H9 (cell line): ENCODE measurements at regions not wholly inside any gene's neighbourhood (a gene's known extent, or its start where the extent isn't known, plus 50 kb on each side); places are given as distances from the start of the nearest gene placed in this dataset.

Source experiments
- DNase-seq: peaks from one replicate; pipeline ENCODE4 v3.0.0-alpha.2; 2017
- H2AFZ ChIP-seq: one replicate; pipeline ENCODE4 v1.6.1; 2013; ENCODE audit warnings: mild to moderate bottlenecking, low read length, control low read depth, moderate library complexity
- H2AK5ac ChIP-seq: 2 replicates; pipeline ENCODE4 v1.6.1; 2013; ENCODE audit warnings: low read length, control low read depth, mixed read lengths; ENCODE audit not compliant: insufficient read length
- H2BK120ac ChIP-seq: one replicate; pipeline ENCODE4 v1.6.1; 2013; ENCODE audit warnings: low read depth, mild to moderate bottlenecking, low read length, control low read depth, inconsistent platforms; ENCODE audit not compliant: poor library complexity, severe bottlenecking
- H2BK12ac ChIP-seq: 2 replicates; pipeline ENCODE4 v1.6.1; 2013; ENCODE audit warnings: low read length, control low read depth, mixed read lengths, low read depth; ENCODE audit not compliant: insufficient read length
- H2BK15ac ChIP-seq: 2 replicates; pipeline ENCODE4 v1.6.1; 2013; ENCODE audit warnings: low read depth, low read length, control low read depth
- H2BK20ac ChIP-seq: one replicate; pipeline ENCODE4 v1.6.1; 2013; ENCODE audit warnings: low read depth, mild to moderate bottlenecking, low read length, control low read depth, inconsistent platforms; ENCODE audit not compliant: poor library complexity, severe bottlenecking
- H2BK5ac ChIP-seq: 2 replicates; pipeline ENCODE4 v1.6.1; 2013; ENCODE audit warnings: low read length, control low read depth, mixed read lengths; ENCODE audit not compliant: insufficient read length
- H3K14ac ChIP-seq: 2 replicates; pipeline ENCODE4 v1.6.1; 2013; ENCODE audit warnings: low read length, control low read depth; ENCODE audit not compliant: insufficient read depth
- H3K18ac ChIP-seq: 2 replicates; pipeline ENCODE4 v1.6.1; 2013; ENCODE audit warnings: low read depth, mild to moderate bottlenecking, mixed read lengths, low read length, control low read depth; ENCODE audit not compliant: insufficient read length
- H3K23ac ChIP-seq: 2 replicates; pipeline ENCODE4 v1.6.1; 2013; ENCODE audit warnings: low read length, control low read depth, mixed read lengths, low read depth; ENCODE audit not compliant: insufficient read length
- H3K23me2 ChIP-seq: 2 replicates; pipeline ENCODE4 v1.6.1; 2013; ENCODE audit warnings: low read depth, mild to moderate bottlenecking, mixed read lengths, low read length, control low read depth; ENCODE audit not compliant: insufficient read length, poor library complexity, severe bottlenecking
- H3K27ac ChIP-seq: 2 replicates; pipeline ENCODE4 v1.5.1; 2013; ENCODE audit warnings: low read length, control low read depth, mixed read lengths, low read depth; ENCODE audit not compliant: insufficient read length
- H3K27me3 ChIP-seq: 2 replicates; pipeline ENCODE4 v1.6.1; 2013; ENCODE audit warnings: low read length, control low read depth, inconsistent platforms; ENCODE audit not compliant: insufficient read depth
- H3K4ac ChIP-seq: 2 replicates; pipeline ENCODE4 v1.6.1; 2013; ENCODE audit warnings: low read depth, mild to moderate bottlenecking, control low read depth, inconsistent platforms, low read length, moderate library complexity
- H3K4me1 ChIP-seq: 2 replicates; pipeline ENCODE4 v1.6.1; 2013; ENCODE audit warnings: low read length, control low read depth, inconsistent platforms; ENCODE audit not compliant: insufficient read depth
- H3K4me2 ChIP-seq: 2 replicates; pipeline ENCODE4 v1.6.1; 2013; ENCODE audit warnings: low read length, control low read depth, mixed read lengths; ENCODE audit not compliant: insufficient read length, insufficient read depth
- H3K56ac ChIP-seq: 2 replicates; pipeline ENCODE4 v1.6.1; 2013; ENCODE audit warnings: low read depth, mild to moderate bottlenecking, mixed read lengths, low read length, control low read depth; ENCODE audit not compliant: insufficient read length
- H3K79me1 ChIP-seq: 2 replicates; pipeline ENCODE4 v1.6.1; 2013; ENCODE audit warnings: low read depth, mild to moderate bottlenecking, moderate library complexity, low read length, control low read depth, inconsistent platforms; ENCODE audit not compliant: insufficient read depth, poor library complexity, severe bottlenecking
- H3K79me2 ChIP-seq: 2 replicates; pipeline ENCODE4 v1.6.1; 2013; ENCODE audit warnings: low read length, control low read depth, inconsistent platforms; ENCODE audit not compliant: insufficient read depth
- H3K9ac ChIP-seq: 2 replicates; pipeline ENCODE4 v1.6.1; 2013; ENCODE audit warnings: low read length, control low read depth, mixed read lengths; ENCODE audit not compliant: insufficient read length; ENCODE audit errors: extremely low read depth
- H3K9me3 ChIP-seq: one replicate; pipeline ENCODE4 v1.6.1; 2013; ENCODE audit warnings: low read depth, low read length, inconsistent platforms; ENCODE audit not compliant: control insufficient read depth
- H3T11ph ChIP-seq: one replicate; pipeline ENCODE4 v1.6.1; 2013; ENCODE audit warnings: mild to moderate bottlenecking, low read length, control low read depth, inconsistent platforms
- H4K20me1 ChIP-seq: one replicate; pipeline ENCODE4 v1.6.1; 2013; ENCODE audit not compliant: control insufficient read depth, insufficient read length, insufficient read depth
- H4K5ac ChIP-seq: 2 replicates; pipeline ENCODE4 v1.6.1; 2013; ENCODE audit warnings: low read depth, mild to moderate bottlenecking, mixed read lengths, low read length, control low read depth; ENCODE audit not compliant: insufficient read length
- H4K8ac ChIP-seq: replicated peaks from 2 replicates; pipeline ENCODE4 v1.6.1; 2013; ENCODE audit warnings: low read length, control low read depth, mixed read lengths, low read depth; ENCODE audit not compliant: insufficient read length
- H4K91ac ChIP-seq: 2 replicates; pipeline ENCODE4 v1.6.1; 2013; ENCODE audit warnings: low read depth, mild to moderate bottlenecking, moderate library complexity, mixed read lengths, low read length, control low read depth; ENCODE audit not compliant: insufficient read length
- H3K27ac Mint-ChIP-seq, 3 experiments: 2 replicates in 2 of 3; 3 replicates in 1 of 3; pipeline ENCODE4 v1.8.0; 2020 to 2021; ENCODE audit warnings: mixed read lengths in 3 of 3, mild to moderate bottlenecking in 1 of 3, moderate library complexity in 1 of 3
- H3K27me3 Mint-ChIP-seq: 2 replicates; pipeline ENCODE4 v1.8.0; 2021; ENCODE audit warnings: low read depth, mild to moderate bottlenecking, moderate library complexity, mixed read lengths
- H3K36me3 Mint-ChIP-seq, 3 experiments: 2 replicates in 2 of 3; 3 replicates in 1 of 3; pipeline ENCODE4 v1.8.0; 2020 to 2021; ENCODE audit warnings: low read depth in 3 of 3, mixed read lengths in 3 of 3; ENCODE audit not compliant: insufficient read depth in 1 of 3
- H3K4me1 Mint-ChIP-seq, 2 experiments: 2 replicates each; pipeline ENCODE4 v1.8.0; 2020; ENCODE audit warnings: mixed read lengths in 2 of 2
- H3K4me3 Mint-ChIP-seq, 2 experiments: 2 replicates in 1 of 2; 3 replicates in 1 of 2; pipeline ENCODE4 v1.8.0; 2020 to 2021; ENCODE audit warnings: mild to moderate bottlenecking in 2 of 2, mixed read lengths in 2 of 2, moderate library complexity in 1 of 2
- H3K9me3 Mint-ChIP-seq, 2 experiments: 2 replicates in 1 of 2; 3 replicates in 1 of 2; pipeline ENCODE4 v1.8.0; 2020; ENCODE audit warnings: mild to moderate bottlenecking in 2 of 2, mixed read lengths in 2 of 2, moderate library complexity in 1 of 2
- WGBS: extraction: QIAGEN DNeasy Blood & Tissue Kit; methylation state at CpG from one replicate; pipeline ENCODE4 v1.1.7; 2013; ENCODE audit warnings: missing lambda C conversion rate, low lambda C conversion rate, mixed read lengths; ENCODE audit not compliant: insufficient read length; ENCODE audit errors: extremely low coverage; 5-methylcytosine and 5-hydroxymethylcytosine counted together
- TF ChIP-seq, protein P1 (sequence below): fragments of 200-600 bp; sonication (generic); conservative IDR thresholded peaks from 3 replicates; pipeline ENCODE4 v1.8.0; 2021; ENCODE audit warnings: antibody characterized with exemption, mild to moderate bottlenecking

DNA sequence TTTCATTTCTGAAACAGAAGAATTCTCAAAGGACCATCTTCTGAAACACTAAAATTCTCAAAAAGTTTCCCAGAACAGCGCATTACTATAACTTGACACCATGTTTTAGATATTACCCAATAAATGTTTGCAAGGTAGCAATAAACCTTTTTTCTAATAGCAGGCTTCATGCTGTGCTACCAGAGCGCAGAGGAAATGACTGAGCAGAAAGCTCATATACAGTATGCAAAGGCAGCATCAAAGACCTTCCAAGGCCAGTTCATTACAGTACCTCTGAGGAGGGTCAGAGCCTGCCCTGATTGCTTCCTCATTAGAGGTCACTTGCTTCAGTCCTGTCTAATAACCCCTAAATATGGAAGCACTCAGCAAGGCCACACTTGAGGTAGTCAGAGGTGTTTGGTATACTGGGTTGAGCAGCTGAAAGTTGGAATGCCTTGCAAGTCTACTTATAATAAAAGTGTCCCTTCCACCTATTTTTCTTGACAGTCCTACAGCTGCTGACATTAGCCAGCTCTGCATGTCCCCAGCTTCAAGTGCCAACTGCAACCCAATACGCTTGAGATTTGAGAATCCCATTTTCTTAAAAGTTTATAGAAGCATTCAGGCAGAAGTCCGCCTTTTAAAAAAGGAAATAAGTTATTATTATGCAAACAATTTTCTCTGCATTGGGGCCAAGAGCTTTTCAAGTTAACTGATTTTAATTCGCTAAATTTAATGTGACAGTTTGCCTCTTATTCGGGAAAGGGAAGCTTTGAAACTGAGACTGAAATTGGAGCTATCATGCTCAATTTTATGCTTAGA lies 207.2 kb downstream of the ZC3H11B start:
- Histone ChIP-seq H3K23me2 (no peaks in the 10 kb centered on the region), H3T11ph (no peak overlapping the region), H4K5ac (no peak overlapping the region), H4K20me1 (no peaks in the 10 kb centered on the region), H3K27ac (no peak overlapping the region), H3K14ac (no peak overlapping the region), H3K56ac (no peak overlapping the region), H4K8ac (no peak overlapping the region), H2BK20ac (no peak overlapping the region), H2BK12ac (no peak overlapping the region), H3K23ac (no peak overlapping the region), H3K18ac (no peak overlapping the region), H2BK5ac (no peak overlapping the region), H2AK5ac (no peak overlapping the region), H3K4me2 (no peak overlapping the region), H3K9me3 (no peaks in the 10 kb centered on the region), H4K91ac (no peak overlapping the region), H2BK120ac (no peak overlapping the region), H2BK15ac (no peak overlapping the region), H3K9ac (no peak overlapping the region), H3K4me1 (no peaks in the 10 kb centered on the region), H3K4ac (no peak overlapping the region), H2AFZ (no peak overlapping the region), H3K27me3 (no peaks in the 10 kb centered on the region), H3K79me2 (no peaks in the 10 kb centered on the region), H3K79me1 (no peaks in the 10 kb centered on the region)
- WGBS = no CpG with 5 or more reads among the region's 6 CpGs
- TF ChIP-seq, protein P1, sequence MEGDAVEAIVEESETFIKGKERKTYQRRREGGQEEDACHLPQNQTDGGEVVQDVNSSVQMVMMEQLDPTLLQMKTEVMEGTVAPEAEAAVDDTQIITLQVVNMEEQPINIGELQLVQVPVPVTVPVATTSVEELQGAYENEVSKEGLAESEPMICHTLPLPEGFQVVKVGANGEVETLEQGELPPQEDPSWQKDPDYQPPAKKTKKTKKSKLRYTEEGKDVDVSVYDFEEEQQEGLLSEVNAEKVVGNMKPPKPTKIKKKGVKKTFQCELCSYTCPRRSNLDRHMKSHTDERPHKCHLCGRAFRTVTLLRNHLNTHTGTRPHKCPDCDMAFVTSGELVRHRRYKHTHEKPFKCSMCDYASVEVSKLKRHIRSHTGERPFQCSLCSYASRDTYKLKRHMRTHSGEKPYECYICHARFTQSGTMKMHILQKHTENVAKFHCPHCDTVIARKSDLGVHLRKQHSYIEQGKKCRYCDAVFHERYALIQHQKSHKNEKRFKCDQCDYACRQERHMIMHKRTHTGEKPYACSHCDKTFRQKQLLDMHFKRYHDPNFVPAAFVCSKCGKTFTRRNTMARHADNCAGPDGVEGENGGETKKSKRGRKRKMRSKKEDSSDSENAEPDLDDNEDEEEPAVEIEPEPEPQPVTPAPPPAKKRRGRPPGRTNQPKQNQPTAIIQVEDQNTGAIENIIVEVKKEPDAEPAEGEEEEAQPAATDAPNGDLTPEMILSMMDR = no peak
- no peaks in the 10 kb centered on the region for H3K36me3 Mint-ChIP-seq
- H3K9me3 Mint-ChIP-seq = no peaks in the 10 kb centered on the region
- no peak for DNase-seq
- no peak overlapping the region for H3K27ac Mint-ChIP-seq
- peaks cover 0 to 11% of the 10 kb centered on the region in 2 experiments; a peak in 1 of 4 replicates for H3K4me1 Mint-ChIP-seq
- no peaks in the 10 kb centered on the region for H3K27me3 Mint-ChIP-seq
- H3K4me3 Mint-ChIP-seq = no peak overlapping the region
